HTR-8/SVneo (cell line): ENCODE measurements at regions not wholly inside any gene's neighbourhood (a gene's known extent, or its start where the extent isn't known, plus 50 kb on each side); places are given as distances from the start of the nearest gene placed in this dataset.
"Not testable (repeated sequence)": the region's sequence is repeated elsewhere in the genome, so short reads cannot be mapped to it uniquely, and the experiment has no call there.

Experiments
- DNase-seq: peaks from one replicate; pipeline ENCODE4 v3.0.0; 2011; ENCODE audit warnings: low spot score, mixed read lengths; ENCODE audit not compliant: insufficient read length
- FAIRE-seq: peaks from 2 replicates; lab custom pipeline; 2011; peaks lifted over from hg19 to GRCh38; lab: Jason Lieb, UNC

DNA sequence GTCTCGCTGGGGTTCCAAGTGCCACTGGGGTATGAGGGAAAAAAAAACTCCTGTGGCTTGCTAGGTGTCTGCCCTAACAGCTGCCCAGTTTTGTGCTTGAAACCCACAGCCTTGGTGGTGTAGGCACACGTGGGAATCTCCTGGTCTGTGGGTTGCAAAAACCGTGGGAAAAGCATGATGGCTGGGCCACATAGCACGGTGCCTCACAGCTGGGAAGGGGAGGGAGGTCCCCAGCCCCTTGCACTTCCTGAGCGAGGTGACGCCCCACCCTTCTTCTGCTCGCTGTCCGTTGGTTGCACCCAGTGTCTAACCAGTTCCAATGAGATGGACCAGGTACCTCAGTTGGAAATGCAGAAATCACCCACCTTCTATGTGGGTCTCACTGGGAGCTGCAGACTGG is 144.3 kb downstream of the KBTBD8 start:
- FAIRE-seq, result no peak
- DNase-seq, result no peak

DNA sequence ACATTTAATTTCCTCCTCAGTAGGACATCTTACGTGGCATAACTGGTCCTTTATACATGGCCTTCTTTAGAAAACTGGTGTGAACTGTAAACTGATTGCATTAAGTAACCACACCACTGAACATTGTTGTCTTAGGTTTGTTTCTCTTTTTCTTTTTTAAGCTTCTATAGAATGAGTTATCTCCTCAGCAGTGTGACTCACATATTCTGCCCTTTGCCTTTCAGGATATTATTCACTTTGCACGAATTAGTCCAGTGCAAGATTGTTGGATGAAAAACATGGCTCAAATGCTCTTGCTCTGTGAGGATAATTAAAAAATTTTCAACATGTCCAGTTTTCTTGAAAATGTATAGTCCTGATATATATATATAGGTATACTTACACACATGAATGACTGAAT is 147.6 kb downstream of the KBTBD8 start:
- FAIRE-seq (no peak), DNase-seq (no peak)

DNA sequence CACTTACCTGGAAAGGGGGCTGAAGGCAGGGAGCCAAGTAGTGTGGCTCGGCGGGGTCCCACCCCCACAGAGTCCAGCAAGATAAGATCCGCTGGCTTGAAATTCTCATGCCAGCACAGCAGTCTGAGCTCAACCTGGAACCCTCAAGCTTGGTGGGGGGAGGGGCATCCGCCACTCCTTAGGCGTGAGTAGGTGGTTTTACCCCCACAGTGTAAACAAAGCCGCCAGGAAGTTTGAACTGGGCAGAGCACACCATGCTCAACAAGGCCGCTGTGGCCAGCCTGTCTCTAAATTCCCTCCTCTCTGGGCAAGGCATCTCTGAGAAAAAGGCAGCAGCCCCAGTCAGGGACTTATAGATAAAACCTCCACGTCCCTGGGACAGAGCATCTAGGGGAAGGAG is 156.3 kb downstream of the KBTBD8 start:
- FAIRE-seq, result no peak
- no peak for DNase-seq

DNA sequence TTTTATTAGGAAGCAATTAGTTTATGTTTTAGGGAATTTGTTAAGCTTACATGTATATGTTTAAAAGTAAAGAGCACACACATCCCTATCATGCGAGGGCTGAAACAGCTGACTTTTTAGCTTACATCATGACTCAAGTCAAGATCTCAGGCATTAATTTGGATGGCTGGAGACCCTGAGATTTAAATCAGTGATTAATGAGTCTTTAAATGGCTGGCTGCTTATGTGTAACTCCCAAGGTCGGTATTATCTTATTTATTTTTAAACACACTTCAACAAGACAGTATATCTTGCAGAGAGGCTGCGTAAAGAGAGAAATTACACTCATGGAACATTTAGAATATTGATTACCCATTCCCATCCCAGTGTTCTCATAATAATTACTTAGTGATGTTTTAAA is 169.4 kb downstream of the KBTBD8 start:
- no peak for FAIRE-seq
- no peak for DNase-seq

DNA sequence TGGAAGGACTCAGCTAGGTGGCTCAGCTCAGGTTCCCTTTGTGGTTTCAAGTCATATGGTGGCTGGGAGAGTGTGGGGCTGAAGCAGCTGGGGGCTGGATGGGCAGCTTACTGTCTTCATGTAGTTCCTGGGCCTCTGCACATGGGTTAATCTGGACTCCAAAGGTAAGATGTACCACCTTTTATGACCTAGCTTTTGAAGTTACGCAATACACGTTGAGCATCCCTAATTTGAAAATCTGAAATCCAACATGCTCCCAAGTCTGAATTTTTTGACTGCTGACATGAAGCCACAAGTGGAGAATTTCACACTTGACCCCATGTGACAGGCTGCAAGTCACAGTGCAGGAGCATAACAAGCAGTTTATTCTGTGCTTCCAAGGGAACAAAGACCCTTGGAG is 173.7 kb downstream of the KBTBD8 start:
- FAIRE-seq (no peak), DNase-seq (no peak)

DNA sequence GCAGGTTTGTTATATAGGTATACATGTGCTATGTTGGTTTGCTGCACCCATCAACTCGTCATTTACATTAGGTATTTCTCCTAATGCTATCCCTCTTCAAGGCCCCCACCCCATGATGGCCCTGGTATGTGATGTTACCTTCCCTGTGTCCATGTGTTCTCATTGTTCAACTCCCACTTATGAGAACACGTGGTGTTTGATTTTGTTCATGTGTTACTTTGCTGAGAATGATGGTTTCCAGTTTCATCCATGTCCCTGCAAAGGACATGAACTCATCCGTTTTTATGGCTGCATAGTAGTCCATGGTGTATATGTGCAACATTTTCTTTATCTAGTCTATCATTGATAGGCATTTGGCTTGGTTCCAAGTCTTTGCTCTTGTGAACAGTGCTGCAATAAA is 175.0 kb downstream of the KBTBD8 start:
- FAIRE-seq, result not testable (repeated sequence)

DNA sequence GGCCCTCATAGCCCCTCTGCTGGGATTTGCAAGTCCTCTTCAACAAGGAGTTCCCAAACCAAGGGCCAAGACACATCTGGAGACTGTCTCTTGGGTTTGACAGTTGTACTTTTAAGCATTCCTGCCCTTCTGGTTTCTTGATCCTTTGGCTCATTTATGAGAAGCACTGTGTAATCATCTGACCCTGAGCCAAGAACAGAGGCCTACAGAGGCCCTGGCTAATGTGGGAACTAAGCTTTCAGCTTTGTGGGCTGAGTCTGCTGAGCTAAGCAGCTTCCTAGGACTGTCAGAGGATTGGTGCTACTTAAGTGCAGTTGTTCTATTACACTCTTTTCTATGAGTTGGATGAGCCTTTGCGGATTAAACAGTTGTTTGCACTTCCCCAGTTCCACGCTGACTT is 178.3 kb downstream of the KBTBD8 start:
- FAIRE-seq, result no peak
- no peak for DNase-seq

More for the DNA sequence above, 175.0 kb downstream of the KBTBD8 start:
- not testable (repeated sequence) for DNase-seq

DNA sequence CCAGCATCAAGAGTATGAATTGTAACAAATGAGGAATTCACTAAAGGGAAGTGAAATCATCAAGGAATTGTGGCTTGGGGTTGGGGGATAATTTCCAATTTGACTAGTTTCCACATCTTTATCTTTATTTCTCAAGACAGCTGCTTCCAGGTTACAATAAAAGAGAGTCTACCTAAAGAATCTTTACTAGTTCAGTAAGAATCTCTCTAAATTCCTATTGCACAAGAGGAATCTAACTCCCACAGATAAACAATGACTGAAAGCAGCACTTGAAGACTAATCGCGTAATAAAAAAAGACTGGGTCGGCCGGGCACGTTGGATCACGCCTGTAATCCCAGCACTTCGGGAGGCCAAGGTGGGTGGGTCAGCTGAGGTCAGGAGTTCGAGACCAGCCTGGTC is 194.4 kb downstream of the KBTBD8 start:
- FAIRE-seq (no peak), DNase-seq (no peak)

DNA sequence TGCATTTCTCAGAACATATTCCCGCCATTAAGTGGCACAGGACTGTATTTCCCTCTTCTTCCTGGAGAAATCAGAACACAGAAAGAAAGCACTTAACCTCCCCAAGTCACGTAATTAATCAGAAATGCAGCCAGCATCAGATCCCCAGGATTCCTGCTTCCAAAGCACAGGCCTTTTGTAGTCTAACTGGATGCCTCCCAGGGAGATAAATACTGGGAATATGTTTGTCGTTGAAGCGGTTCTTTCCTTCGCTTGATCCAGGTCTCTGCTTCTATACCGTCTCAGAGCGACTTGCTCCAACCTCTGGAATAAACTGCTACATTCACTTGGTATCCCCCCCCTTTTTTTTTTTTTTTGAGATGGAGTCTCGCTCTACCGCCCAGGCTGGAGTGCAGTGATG is 198.6 kb downstream of the KBTBD8 start:
- DNase-seq (no peak), FAIRE-seq (no peak)

DNA sequence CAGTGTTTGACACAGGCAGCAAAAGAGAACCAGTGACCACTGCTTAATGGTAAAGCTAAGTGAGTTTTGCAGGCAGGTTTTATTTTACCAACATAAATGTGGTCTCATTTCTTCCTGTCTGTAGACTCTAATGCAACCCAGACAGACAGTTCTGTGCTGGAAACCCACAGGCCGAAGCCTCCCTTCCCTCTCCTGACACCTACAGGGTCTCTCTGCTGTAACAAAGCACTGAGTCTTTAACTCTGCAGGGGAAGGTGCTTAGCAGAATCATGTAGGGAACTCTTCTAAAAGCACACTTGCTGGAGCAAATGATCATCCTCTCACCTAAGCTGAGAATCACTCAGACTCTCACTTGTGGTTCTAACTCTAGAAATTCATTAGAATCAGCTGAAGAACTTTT is 200.3 kb downstream of the KBTBD8 start:
- FAIRE-seq (no peak), DNase-seq (no peak)

DNA sequence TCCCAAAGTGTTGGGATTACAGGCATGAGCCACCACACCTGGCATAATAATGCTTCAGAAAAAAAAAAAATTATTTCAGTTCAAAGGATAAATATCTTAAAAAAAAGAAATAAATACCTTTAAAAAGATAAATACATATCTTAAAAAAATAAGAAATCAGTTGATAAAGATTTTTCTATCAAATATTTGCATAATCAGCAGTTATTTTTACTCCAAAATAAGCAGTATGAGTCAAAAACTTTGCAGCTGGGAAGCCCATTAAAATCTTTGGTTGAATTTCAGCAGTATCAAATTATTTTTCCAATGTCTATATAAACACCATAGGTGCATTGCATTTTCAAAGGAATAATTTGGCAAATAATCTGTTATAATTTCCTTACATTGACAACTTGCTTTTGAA is 202.5 kb downstream of the KBTBD8 start:
- no peak for FAIRE-seq
- DNase-seq, result no peak

DNA sequence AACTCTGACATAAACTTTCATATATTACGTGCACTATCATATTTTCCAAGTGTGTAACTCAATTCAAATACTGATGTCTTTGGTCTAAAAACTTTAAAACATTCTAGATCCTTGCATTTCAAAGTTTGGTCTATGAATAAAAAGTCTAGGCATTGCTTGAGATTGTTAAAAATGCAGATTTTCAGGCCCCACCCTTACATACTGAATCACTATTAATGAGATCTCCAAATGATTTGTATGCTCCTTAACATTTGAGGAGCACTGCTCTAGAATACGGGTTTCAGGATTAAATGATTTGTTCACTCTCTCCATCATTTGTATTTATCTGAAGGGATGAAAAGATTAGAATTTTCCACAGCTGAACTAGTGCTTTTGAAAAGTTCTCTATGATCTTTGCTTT is 202.9 kb downstream of the KBTBD8 start:
- FAIRE-seq (no peak), DNase-seq (no peak)

DNA sequence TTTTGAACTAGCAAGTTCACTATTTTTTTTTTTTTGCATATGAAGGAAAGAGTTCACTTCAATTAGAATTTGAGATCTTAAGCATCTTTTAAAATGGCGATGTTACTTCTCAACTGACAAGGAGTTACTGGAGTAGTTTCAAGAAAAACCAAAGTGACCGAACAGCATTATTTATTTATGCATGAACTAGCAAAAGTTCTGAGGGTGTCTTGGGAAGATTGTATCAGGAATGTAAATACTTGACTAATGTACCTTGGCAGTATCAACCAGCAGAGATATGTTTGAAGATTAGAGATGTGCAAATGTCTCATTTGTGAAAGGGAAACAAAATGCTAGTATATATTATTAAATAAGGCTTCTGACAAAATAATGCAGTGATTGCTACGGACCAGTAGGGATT is 203.9 kb downstream of the KBTBD8 start:
- no peak for DNase-seq
- no peak for FAIRE-seq

DNA sequence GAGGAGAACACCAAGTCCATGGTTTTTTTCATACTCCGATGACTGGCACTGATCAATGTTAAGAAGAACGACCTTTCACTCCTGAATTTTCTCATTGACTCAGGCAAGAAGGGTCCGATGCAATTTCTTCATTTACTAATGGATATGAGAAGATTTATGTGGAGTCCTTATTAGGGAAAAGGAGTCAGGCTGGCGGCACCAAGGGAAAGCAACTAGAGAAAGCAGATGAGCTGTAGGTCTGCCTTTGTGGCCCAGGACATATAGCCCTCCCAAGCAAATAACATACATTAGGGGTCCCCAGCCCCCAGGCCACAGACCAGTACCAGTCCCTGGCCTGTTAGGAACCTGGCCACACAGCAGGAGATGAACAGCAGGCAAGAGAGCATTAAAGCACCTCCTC is 206.8 kb downstream of the KBTBD8 start:
- no peak for DNase-seq
- FAIRE-seq, result no peak

DNA sequence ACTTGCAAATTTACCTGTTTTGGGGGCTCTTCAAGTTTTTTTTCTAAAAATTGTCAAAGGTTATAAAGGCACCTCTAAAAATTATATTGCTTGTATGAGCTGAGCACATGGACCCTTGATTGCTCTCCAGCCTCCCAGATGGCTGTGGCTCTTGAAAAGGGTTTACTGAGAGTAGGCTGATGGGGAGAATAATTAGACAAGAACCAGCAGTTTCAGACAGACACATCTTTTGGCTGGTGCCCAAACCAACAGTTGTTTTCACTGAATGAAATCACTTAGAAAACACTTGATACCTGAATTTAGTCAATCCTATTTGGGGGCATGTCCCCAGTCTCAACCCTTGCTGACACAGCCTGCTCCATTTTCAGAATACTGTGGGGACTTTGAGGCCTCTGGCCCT is 217.6 kb downstream of the KBTBD8 start:
- FAIRE-seq, result no peak
- DNase-seq, result no peak

DNA sequence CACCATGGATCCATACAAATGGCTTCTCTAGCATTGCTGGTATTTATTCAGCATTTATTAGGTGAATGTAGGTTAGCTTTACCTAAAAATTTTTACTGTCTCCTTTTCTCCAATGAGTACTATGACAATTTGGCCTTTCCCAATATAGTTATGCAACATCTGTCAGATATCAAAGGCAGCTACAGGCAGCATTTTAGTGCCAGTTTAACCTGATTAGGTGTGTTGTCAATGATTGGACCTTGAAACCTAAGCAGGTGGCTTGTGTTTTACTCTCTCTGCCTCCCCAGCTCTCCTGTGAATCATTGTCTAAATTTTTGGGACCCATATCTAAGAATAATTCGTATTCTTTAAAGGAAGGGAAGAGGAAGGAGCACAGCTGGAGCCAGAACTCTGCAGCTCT is 228.9 kb downstream of the KBTBD8 start:
- no peak for FAIRE-seq

DNA sequence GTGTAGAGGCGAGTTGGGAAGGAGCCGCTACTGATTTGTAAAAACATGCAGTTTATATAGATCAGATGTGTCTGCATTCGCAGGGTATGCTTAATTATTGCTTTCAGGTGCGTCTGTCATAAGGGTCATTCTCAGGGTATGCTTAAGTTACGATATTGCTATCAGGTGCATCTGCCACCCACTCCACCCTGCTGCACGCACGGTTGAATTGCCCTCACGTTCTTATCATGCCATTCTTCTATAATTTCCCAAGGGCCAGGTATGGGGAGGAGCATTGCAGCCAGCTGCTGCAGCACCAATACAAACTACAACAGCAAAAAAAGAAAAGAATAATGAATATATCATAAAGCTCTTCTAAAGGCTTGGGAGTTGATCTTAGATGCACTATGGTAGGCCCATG is 230.0 kb downstream of the KBTBD8 start:
- DNase-seq (no peak), FAIRE-seq (no peak)

More for the DNA sequence above, 228.9 kb downstream of the KBTBD8 start:
- DNase-seq, result no peak

DNA sequence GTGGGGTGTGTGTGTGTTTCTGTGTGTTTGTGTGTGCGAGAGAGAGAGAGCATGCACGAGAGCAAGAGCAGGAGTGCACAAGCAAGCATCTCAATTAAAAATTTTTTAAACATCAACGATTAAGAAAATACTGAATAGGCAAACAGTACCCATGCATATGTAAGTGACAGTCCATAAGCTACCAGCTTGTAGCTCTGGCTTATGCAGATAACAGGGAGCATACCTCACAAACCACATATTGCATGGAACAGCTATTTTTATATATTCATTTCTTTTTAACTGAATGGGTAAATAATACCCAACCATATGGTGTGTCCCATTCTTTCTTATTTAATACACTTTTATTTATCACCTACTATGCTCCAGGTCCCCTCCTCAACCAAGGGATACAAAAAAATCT is 234.5 kb downstream of the KBTBD8 start:
- FAIRE-seq, result no peak
- DNase-seq, result no peak

DNA sequence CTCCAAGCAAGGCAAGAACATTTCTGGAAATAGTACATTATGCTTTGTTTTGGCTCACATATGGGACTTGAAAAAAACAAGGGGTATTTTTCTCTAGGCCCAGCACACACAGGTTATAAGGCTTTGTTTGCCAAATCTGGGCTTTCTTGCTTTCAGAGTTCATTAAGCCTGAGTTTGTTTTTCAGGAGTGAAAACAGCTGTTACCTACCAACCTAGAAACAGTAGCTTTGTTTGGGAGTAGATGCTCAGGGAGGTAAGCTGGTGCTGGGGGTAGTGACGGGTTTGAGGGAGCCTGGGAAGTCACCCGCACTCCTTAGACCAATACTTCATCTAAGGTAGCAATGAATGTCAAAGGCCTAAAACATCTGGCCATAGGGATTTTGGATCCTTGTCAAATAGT is 241.2 kb downstream of the KBTBD8 start:
- no peak for FAIRE-seq
- DNase-seq, result no peak

DNA sequence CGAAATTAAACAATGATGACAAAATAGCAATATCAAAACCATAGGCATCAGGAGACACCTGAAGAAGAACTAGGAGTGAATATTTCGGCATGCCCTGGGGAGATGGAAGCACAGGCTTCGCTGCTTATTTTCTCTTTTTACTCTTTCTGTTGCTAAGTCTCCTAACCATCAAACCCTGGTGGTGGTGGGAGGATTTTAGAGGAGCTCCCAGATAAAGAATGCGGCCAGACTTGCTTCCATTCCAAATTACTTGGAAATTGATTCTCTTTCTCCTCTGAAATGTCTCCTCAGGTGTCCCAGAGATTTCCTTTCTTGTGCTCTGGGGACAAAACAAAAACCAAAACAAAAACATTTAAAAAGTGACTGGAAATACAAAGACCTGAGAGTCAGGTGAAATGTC is 243.0 kb downstream of the KBTBD8 start:
- FAIRE-seq (no peak), DNase-seq (no peak)

DNA sequence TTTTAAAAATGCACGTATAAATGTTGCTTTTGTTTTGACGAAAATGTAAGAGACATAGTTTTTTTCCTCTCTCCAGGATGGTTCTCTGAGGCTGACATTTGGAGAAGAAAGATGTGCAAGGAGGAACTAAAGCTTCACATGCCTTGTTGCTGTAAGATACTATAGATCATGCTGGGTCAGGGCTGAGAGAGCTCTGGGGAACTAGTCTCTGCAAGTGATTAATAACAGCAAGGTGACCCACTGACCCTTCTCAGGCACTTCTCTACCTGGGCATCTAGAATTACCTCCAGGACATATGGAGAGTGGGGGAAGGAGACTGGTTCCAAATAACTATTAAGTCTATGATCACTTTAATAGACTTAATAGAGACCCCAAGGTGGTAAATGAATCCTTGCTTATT is 246.0 kb downstream of the KBTBD8 start:
- FAIRE-seq (no peak), DNase-seq (no peak)

DNA sequence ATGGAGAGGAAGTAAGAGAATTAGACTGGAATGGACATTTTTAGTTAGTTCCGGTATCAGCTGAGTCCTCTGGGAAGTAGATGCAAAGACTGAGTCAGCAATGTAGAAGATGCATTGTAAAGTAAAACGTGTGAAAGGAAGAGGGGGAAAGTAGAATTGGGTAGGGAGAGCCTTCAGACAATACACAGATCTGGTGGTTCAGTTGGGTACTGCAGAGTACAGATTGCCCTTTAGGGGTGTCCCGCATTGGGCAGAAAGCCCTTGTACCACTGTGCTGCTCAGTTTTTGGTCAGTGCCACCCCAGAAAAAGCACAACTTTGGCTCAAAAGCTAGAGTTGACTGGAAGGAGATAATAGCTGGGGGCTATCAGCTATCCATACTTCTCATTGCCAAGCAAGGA is 247.4 kb downstream of the KBTBD8 start:
- DNase-seq, result no peak
- FAIRE-seq, result no peak

DNA sequence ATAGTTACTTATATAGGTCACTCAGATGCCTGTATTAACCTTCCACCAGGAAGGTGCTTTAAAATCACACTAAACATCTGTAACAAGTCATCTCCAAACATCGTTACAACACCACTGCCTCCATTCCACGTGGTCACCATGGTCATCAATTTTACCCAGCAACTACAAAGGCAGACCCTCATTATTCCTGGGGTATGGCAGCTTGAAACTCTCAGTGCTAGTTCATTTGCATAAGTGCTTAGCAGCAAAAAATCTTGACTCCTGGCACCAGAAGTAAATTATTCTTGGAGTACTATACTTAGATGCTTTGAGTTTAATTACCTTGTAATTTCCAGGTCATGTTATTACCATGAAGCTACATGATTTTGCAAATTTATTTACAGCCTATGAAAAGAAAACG is 250.6 kb downstream of the KBTBD8 start:
- DNase-seq, result no peak
- no peak for FAIRE-seq
